ENCODE measurements at regions not wholly inside any gene's neighbourhood (a gene's known extent, or its start where the extent isn't known, plus 50 kb on each side); places are given as distances from the start of the nearest gene placed in this dataset.
"Not testable (repeated sequence)": the region's sequence is repeated elsewhere in the genome, so short reads cannot be mapped to it uniquely, and the experiment has no call there.

DNA sequence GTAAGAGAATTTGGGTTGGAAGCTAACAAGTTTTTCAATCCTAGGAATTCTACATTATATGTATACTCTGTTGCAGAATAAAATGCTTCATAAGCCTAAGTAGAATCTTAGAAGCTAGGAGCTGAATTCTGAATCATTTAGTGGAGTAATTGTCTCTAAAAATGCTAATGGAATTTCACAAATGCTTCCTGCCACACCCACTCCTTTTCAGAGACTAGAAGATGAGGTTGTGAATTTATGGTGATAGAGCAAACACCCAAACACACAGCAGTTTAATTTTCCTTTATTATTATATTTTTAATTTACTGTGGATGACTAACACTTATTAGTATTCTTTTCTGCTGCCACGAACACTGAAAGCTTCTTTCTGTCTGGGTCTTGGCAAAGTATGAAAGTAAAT is 208.0 kb upstream of the PDE4D start:
- DNase-seq (ENCODE audit: low read depth in 2 of 3, low spot score in 1 of 3): no peak

DNA sequence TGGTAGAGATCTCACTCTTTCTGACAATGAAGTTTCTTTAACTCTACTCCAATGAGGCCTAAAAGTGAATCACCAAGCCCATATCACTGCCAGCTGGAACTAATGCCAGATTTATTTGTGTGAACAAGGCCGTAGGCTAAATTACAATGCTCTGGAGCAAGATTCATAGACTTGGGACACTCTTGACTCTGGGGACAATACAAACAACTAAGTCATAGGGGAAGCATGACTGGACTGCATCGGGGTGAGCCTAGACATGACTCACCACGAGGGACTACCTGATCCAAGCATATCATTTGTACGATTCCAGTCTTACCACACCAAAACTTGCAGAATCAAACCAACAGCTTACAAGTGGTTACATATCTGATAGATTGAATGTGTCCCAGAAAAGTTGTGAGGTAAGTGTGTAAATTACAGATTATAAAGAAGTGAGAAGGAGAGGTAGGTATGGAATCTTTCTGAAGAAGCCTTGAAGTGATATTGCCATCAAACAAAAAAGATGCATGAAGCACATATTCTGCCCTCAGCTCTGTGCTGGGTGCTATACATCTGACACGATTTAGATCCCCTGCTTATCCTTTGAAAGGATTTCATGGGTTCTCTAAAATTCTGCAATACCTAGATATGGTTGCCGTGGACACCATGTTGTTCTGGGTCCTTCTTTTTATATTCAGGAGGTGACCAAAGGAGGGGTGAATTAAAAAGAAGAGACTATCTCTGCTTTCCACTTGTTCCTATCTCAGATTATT is 199.3 kb upstream of the PDE4D start:
- DNase-seq (ENCODE audit: low read depth in 2 of 3, low spot score in 1 of 3): no peak

DNA sequence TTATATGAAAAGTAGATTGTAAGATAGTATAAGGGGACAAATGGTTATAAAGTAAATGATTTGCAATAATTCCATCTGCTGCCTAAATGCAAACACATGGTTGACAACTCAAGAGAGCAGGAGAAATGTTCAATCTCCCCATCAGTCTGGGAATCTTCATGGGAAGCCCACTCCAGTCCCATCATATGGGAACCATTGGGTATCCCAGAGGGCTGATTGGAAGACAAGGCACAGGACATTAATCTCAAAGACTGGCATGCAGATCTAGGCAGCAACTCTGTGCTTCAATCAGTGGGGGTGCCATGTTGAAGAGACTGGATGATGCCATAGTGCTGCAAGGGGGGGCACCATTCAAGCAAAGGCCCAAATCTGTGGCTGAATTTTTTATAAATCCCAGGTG is 193.1 kb upstream of the PDE4D start:
- no peak for DNase-seq (ENCODE audit: low read depth in 2 of 3, low spot score in 1 of 3)

DNA sequence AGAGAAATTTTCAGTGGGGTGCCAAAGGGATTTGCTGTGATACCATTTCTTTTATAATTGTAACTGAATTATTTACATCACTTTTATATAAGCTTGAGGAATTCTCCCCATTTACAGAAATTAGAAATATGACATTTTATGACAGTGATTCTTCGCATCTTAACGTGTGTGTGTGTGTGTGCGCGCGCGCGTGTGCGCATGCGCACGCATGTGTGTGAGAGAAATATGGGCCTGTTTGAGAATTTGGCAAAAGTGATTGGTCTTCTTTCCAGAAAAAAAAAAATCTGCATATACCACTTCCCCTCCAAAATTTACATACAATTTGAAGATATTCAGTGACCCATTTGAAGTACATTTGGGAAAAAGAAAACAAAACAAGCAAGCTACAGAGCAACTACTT is 190.7 kb upstream of the PDE4D start:
- DNase-seq (ENCODE audit: low read depth in 2 of 3, low spot score in 1 of 3): no peak

DNA sequence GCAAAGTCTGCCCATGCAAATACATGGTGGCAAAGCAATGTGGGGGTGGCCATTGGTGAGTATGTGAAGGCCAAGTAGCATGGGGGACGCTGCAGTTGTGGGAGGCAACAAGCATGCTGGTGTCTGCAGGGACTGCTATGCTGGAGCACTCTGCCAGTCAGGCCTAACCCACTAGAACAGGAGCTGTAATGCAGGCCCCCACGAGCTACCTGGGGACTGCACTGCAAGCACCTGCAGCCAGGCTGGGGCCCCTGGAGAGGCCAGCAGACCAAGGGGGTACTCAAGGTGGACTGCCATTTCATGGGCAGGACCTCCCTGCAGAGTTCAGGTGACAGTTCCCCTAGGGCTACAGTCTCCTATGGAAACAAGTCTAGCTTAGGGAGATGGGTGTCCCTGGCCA is 183.8 kb upstream of the PDE4D start:
- no peak for DNase-seq (ENCODE audit: low read depth in 2 of 3, low spot score in 1 of 3)

DNA sequence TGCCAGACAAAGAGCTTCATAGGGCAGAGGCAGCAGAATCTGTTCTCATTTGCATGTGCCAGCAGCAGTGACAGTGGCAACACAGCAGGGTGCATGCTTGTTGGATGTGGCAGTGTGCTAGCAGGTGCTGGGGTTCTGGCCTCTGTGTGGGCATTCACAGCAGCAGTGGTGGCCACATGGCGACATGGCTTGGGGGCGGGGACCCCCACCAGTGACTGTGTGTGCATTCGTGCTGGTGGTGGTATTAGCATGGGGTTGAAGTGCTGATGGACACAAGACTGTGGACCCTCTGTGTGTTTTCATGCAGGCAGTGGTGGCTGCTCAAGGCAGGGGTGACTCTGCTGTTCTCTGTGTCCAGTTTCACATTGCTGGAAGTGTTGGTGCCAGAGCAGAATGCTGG is 183.2 kb upstream of the PDE4D start:
- DNase-seq (ENCODE audit: low read depth in 2 of 3, low spot score in 1 of 3): no peak

GRCh38 chr5:60066502-60066901 is 173.0 kb upstream of the PDE4D start:
- DNase-seq (ENCODE audit: low read depth in 2 of 3, low spot score in 1 of 3): no peak

- DNase-seq (ENCODE audit: low read depth in 2 of 3, low spot score in 1 of 3): no peak
Observed at GRCh38 chr5:60060389-60060788, 166.9 kb upstream of the PDE4D start.

DNA sequence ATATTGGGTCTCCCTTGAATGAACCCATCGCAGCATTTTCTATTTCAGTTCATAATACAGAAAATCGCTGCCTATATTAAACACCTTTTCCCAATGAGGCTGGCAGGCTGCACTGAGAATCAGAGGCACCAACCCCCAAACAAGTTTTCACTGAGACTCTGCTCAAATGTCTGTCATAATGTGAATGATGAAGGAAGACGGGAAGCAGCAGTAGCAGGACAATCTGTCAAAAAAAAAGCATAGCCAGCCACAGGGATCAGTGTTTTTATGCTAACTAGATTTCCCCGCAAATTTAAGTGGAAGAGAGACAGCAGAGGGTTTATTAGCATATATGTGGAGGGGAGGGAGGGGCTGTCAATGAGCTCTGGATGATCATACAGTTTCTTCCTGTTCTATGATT is 162.7 kb upstream of the PDE4D start:
- no peak for DNase-seq (ENCODE audit: low read depth in 2 of 3, low spot score in 1 of 3)

DNA sequence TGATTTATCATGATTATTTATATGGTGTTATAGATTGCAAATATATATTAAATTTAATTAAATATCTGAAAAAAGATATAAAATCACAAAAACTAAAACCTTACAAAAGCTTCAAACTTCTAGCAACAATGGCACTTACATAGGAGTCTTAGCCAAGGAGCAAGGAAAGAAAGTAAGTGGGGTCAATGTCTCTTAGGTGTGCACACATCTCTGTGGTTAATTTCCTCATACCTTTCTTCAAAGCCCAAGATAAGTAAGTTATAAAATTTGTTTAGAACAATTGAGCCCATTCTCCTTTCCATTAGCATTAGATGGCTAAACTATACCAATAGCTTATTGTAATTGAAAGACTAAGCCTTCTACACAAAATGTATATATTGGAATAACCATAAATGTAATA is 161.6 kb upstream of the PDE4D start:
- no peak for DNase-seq (ENCODE audit: low read depth in 2 of 3, low spot score in 1 of 3)

GRCh38 chr5:60041996-60042664 is 148.6 kb upstream of the PDE4D start:
- not testable (repeated sequence) for DNase-seq (ENCODE audit: low read depth in 2 of 3, low spot score in 1 of 3)

- DNase-seq (ENCODE audit: low read depth in 2 of 3, low spot score in 1 of 3): not testable (repeated sequence)
Observed at GRCh38 chr5:60041508-60041907, 148.0 kb upstream of the PDE4D start.

- no peak for DNase-seq (ENCODE audit: low read depth in 2 of 3, low spot score in 1 of 3)
Observed at GRCh38 chr5:60036192-60036938, 142.8 kb upstream of the PDE4D start.

DNA sequence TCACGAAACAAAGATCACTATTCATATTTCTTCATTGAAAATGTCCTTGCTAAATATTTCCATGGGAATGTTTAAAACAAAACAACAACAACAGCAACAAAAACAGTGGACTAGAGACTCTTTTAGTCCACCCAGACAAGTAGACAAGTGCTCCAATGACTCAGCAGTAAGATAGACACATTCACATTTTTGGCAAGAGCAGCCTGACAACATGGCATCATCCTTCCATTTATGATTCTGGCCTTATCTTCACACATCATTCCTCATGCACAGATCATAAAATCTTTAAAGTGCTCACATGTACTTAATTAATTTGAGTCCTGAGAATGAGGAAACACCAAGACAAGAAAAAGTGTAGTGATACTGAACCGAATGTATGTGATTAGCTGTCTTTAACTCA is 132.6 kb upstream of the PDE4D start:
- no peak for DNase-seq (ENCODE audit: low read depth in 2 of 3, low spot score in 1 of 3)

GRCh38 chr5:60024104-60024503 is 130.6 kb upstream of the PDE4D start:
- no peak for DNase-seq (ENCODE audit: low read depth in 2 of 3, low spot score in 1 of 3)

DNA sequence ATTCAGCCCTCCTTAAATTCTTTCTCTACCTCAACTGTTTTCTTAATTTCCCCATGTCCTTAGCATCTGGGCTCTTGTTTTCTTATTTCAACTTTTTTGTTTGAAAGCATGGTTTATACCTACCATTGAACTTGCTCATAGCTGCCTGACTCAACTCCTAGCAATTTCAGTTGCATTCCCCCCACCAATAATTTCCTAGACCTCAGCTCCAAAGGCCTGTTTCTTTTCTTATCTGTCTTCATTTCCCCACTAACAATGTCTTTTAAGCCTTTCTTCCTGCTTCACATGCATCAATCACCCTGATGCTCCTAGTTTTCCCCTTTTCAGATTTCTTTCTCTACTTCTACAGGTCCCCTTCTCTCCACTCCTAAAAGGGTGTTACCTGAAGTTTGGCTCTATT is 129.7 kb upstream of the PDE4D start:
- DNase-seq (ENCODE audit: low read depth in 2 of 3, low spot score in 1 of 3): no peak

DNA sequence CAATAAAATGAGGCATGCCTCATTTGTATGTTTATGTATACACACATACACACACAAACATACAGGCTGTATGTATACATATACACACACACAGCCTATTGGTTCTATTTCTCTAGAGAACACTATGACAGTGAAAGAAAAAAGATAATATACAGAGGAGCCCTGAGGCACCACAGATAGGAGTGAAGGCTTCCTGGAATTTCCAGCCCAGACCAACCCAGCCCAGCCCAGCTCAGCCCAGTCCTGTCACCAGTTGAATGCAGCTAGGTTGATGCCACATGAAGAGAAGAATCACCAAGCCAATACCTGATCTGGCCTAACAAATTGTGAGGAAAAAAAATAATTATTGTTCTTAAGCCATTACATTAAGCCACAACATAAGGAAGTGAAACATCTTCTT is 126.9 kb upstream of the PDE4D start:
- no peak for DNase-seq (ENCODE audit: low read depth in 2 of 3, low spot score in 1 of 3)

GRCh38 chr5:60018960-60019359 is 125.4 kb upstream of the PDE4D start:
- not testable (repeated sequence) for DNase-seq (ENCODE audit: low read depth in 2 of 3, low spot score in 1 of 3)

DNA sequence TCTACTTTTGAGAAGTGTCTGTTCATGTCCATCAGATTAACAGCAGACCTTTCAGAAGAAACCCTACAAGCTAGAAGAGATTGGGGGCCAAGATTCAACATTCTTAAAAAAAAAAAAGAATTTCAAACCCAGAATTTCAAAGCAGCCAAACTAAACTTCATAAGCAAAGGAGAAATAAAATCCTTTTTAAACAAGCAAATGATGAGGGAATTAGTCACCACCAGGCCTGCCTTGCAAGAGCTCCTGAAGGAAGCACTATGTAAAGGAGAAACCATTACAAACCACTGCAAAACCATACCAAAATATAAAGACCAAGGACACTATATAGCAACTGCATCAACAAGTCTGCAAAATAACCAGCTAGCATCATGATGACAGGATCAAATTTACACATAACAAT is 124.6 kb upstream of the PDE4D start:
- no peak for DNase-seq (ENCODE audit: low read depth in 2 of 3, low spot score in 1 of 3)

- DNase-seq (ENCODE audit: low read depth in 2 of 3, low spot score in 1 of 3): no peak
Observed at GRCh38 chr5:60014331-60014730, 120.8 kb upstream of the PDE4D start.

DNA sequence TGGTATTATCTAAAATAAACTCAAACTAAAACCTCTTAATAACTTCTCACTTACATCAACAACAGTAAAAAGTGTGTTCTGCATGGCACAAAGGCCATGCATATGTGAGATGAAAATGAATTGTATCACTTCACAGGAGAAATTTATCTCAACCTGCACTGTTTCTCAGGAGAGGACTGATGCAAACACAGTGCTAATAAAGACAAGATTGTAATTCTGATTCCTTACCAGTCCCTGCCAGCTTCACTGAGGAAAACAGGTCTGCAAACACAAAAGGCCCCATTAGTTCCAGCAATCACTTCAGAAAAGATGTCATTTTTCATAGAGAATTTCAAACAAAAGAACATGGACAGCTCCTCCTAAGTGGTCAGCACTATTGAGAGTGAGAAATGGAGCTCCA is 117.3 kb upstream of the PDE4D start:
- no peak for DNase-seq (ENCODE audit: low read depth in 2 of 3, low spot score in 1 of 3)

DNA sequence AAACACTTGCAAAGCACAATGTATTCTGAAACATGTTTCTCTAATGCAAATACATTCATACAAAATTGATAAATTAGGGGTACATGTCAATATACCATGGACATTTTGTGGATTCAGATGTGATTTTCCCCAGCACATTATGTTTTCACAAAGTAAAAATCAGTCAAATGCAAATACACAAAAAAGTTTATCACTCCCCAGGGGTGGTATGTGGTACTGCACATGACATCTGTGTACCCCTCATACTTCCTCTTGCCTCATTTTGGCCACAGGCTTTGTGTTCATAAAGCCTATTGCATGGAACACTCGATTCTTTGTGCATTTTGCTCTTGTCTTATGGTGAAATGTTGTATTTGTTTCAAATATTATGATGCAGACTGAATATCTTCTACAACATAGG is 116.8 kb upstream of the PDE4D start:
- DNase-seq (ENCODE audit: low read depth in 2 of 3, low spot score in 1 of 3): no peak
